Uterus (tissue), 2 donors: ENCODE measurements at regions not wholly inside any gene's neighbourhood (a gene's known extent, or its start where the extent isn't known, plus 50 kb on each side); places are given as distances from the start of the nearest gene placed in this dataset.

Experiments used
- CTCF ChIP-seq, 4 experiments: fragments of 200-600 bp in 2 of 4; fragments of 450-650 bp in 2 of 4; sonication (generic) in 2 of 4; IDR thresholded peaks; one replicate each; pipeline ENCODE4 v1.5.1; 2016 to 2019; ENCODE audit warnings: antibody characterized with exemption in 4 of 4, mild to moderate bottlenecking in 2 of 4, moderate library complexity in 1 of 4
- POLR2A ChIP-seq, 2 donors: fragments of 450-650 bp; IDR thresholded peaks; one replicate each; pipeline ENCODE4 v1.6.1; 2016; ENCODE audit warnings: antibody characterized with exemption in 2 of 2, mild to moderate bottlenecking in 1 of 2, moderate library complexity in 1 of 2

- no peak for TF ChIP-seq CTCF (IDR thresholded peaks at IDR 0.05)
- TF ChIP-seq POLR2A (IDR thresholded peaks at IDR 0.05), result no peak
Observed at GRCh38 chr1:81364088-81364487, 436.6 kb upstream of the ADGRL2 start.
